ENCODE measurements at regions not wholly inside any gene's neighbourhood (a gene's known extent, or its start where the extent isn't known, plus 50 kb on each side); places are given as distances from the start of the nearest gene placed in this dataset.

- no peak overlapping the region for H3K27ac ChIP-seq
- H3K4me1 ChIP-seq = no peaks in the 10 kb centered on the region
- H3K27me3 ChIP-seq = no peaks in the 10 kb centered on the region
- H3K9me3 ChIP-seq = no peaks in the 10 kb centered on the region
- no peaks in the 10 kb centered on the region for H3K36me3 ChIP-seq
- intact Hi-C loops (cut with DNase I) = no loop called here
- H3K4me3 ChIP-seq = no peak overlapping the region
- DNase-seq = no peak
- no peak for TF ChIP-seq CTCF (IDR thresholded peaks at IDR 0.05)
- no peak for TF ChIP-seq EP300 (IDR thresholded peaks at IDR 0.05)
- no peak for TF ChIP-seq POLR2AphosphoS5 (IDR thresholded peaks at IDR 0.05)
- no peak for TF ChIP-seq POLR2A (IDR thresholded peaks at IDR 0.05)
- WGBS, 2 donors = 87 to 93% methylated on average over 2 of the region's 2 CpGs
These were observed 87.4 kb upstream of the MID1 start for GRCh38 chrX:10707773-10708172.

GRCh38 chrX:10709276-10709675, 88.9 kb upstream of the MID1 start:
- intact Hi-C loops (cut with DNase I) = no loop called here
- TF ChIP-seq EP300 (IDR thresholded peaks at IDR 0.05) = no peak
- no peak for TF ChIP-seq CTCF (IDR thresholded peaks at IDR 0.05)
- Histone ChIP-seq H3K27ac (no peak overlapping the region), H3K9me3 (no peaks in the 10 kb centered on the region), H3K27me3 (no peaks in the 10 kb centered on the region), H3K4me1 (no peaks in the 10 kb centered on the region), H3K4me3 (no peak overlapping the region), H3K36me3 (no peaks in the 10 kb centered on the region)
- DNase-seq = no peak
- 89 to 92% methylated on average over 4 of the region's 4 CpGs for WGBS, 2 donors

GRCh38 chrX:10714531-10714930, 94.1 kb upstream of the MID1 start:
- Histone ChIP-seq H3K27me3 (no peaks in the 10 kb centered on the region), H3K27ac (no peak overlapping the region), H3K9me3 (no peaks in the 10 kb centered on the region), H3K36me3 (no peaks in the 10 kb centered on the region), H3K4me1 (no peaks in the 10 kb centered on the region), H3K4me3 (no peak overlapping the region)
- WGBS, 2 donors = 85 to 90% methylated on average over 5 of the region's 5 CpGs
- TF ChIP-seq POLR2A (IDR thresholded peaks at IDR 0.05) = no peak
- no peak for TF ChIP-seq CTCF (IDR thresholded peaks at IDR 0.05)
- TF ChIP-seq POLR2AphosphoS5 (IDR thresholded peaks at IDR 0.05) = no peak
- TF ChIP-seq EP300 (IDR thresholded peaks at IDR 0.05) = no peak
- intact Hi-C loops (cut with DNase I) = no loop called here
- DNase-seq = no peak

GRCh38 chrX:10722851-10723250, 102.5 kb upstream of the MID1 start:
- Histone ChIP-seq H3K27ac (peak overlapping the region in 2 of 4 donors; percentile 19 to 33), H3K36me3 (no peaks in the 10 kb centered on the region), H3K9me3 (no peaks in the 10 kb centered on the region), H3K4me3 (no peak overlapping the region), H3K27me3 (no peaks in the 10 kb centered on the region), H3K4me1 (peaks cover 0 to 19% (median 7%) of the 10 kb centered on the region in 4 donors)
- 23 to 27% methylated on average over 4 of the region's 4 CpGs for WGBS, 2 donors
- peak; percentile 83 for DNase-seq
- intact Hi-C loops (cut with DNase I) = loop anchor here (2.0 to 10.0 kb wide), 2 partner anchors 108 to 534 kb away; no protein-coding TSS in a partner anchor
- TF ChIP-seq CTCF (IDR thresholded peaks at IDR 0.05) (peak; percentile 36 to 58 (median 53)), EP300 (IDR thresholded peaks at IDR 0.05) (no peak), POLR2A (IDR thresholded peaks at IDR 0.05) (no peak), POLR2AphosphoS5 (IDR thresholded peaks at IDR 0.05) (peak in 1 of 4 donors; percentile 20)

GRCh38 chrX:10725071-10725470, 104.7 kb upstream of the MID1 start:
- Histone ChIP-seq H3K27me3 (no peaks in the 10 kb centered on the region), H3K27ac (no peak overlapping the region), H3K4me1 (peaks cover 0 to 27% (median 7%) of the 10 kb centered on the region in 4 donors), H3K4me3 (no peak overlapping the region), H3K9me3 (no peaks in the 10 kb centered on the region), H3K36me3 (no peaks in the 10 kb centered on the region)
- WGBS, 2 donors = 69 to 73% methylated on average over 3 of the region's 3 CpGs
- TF ChIP-seq POLR2A (IDR thresholded peaks at IDR 0.05) (no peak), EP300 (IDR thresholded peaks at IDR 0.05) (no peak)
- intact Hi-C loops (cut with DNase I) = loop anchor here (5.0 to 10.0 kb wide), 2 partner anchors 110 to 377 kb away; no protein-coding TSS in a partner anchor
- DNase-seq = no peak
